Fibroblast of pulmonary artery (primary cell): ENCODE measurements at regions not wholly inside any gene's neighbourhood (a gene's known extent, or its start where the extent isn't known, plus 50 kb on each side); places are given as distances from the start of the nearest gene placed in this dataset.

ENCODE experiments used
- DNase-seq: peaks from one replicate; pipeline ENCODE4 v3.0.0-alpha.2; 2010; ENCODE audit warnings: low read depth
- H3K4me3 ChIP-seq: replicated peaks from 2 replicates; pipeline ENCODE4 v1.5.1; 2011; ENCODE audit warnings: low read depth, mild to moderate bottlenecking, control low read depth, low read length, moderate library complexity
- TF ChIP-seq, protein P1 (sequence below): IDR thresholded peaks from 2 replicates; pipeline ENCODE4 v1.5.1; 2011; ENCODE audit warnings: mild to moderate bottlenecking, control low read depth, low read length, inconsistent platforms; ENCODE audit errors: missing control alignments

DNA sequence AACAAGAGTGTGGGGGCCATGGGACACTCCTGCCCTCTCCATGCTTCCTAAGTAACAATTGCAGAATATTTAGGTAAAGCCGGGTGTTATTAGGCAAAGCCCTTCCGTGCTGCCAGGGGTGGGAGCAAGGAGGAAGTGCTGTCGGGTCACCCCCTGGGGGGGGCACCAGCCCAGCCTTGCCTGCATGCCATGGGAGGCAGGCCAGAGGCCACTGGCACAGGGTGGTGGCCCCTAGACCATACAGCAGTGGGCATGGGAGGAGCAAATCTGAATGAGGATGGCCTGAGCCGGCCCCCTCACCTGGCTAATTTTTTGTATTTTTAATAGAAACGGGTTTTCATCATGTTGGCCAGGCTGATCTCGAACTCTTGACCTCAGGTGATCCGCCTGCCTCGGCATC, 355.7 kb upstream of the CDH8 start:
- no peak for DNase-seq
- TF ChIP-seq, protein P1, sequence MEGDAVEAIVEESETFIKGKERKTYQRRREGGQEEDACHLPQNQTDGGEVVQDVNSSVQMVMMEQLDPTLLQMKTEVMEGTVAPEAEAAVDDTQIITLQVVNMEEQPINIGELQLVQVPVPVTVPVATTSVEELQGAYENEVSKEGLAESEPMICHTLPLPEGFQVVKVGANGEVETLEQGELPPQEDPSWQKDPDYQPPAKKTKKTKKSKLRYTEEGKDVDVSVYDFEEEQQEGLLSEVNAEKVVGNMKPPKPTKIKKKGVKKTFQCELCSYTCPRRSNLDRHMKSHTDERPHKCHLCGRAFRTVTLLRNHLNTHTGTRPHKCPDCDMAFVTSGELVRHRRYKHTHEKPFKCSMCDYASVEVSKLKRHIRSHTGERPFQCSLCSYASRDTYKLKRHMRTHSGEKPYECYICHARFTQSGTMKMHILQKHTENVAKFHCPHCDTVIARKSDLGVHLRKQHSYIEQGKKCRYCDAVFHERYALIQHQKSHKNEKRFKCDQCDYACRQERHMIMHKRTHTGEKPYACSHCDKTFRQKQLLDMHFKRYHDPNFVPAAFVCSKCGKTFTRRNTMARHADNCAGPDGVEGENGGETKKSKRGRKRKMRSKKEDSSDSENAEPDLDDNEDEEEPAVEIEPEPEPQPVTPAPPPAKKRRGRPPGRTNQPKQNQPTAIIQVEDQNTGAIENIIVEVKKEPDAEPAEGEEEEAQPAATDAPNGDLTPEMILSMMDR, result no peak
- no peak overlapping the region for H3K4me3 ChIP-seq

DNA sequence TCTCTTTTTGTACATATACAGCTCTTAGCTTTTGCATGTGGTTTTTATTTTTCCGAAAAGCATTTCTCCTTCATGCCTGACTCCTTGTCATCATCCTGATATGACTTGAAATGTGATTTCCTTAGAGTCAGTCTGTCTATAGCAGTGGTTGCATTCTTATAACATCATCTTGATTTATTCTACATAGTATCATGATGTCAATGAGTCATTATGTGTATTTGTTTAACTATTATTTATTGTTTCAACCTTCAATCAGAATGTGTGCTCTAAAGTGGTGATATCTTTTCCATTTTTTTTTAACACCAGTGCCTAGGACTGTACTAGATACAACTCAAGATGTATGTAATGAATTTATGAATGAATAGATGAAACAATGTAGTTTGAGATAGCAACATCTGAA, 354.9 kb upstream of the CDH8 start:
- DNase-seq, result no peak

DNA sequence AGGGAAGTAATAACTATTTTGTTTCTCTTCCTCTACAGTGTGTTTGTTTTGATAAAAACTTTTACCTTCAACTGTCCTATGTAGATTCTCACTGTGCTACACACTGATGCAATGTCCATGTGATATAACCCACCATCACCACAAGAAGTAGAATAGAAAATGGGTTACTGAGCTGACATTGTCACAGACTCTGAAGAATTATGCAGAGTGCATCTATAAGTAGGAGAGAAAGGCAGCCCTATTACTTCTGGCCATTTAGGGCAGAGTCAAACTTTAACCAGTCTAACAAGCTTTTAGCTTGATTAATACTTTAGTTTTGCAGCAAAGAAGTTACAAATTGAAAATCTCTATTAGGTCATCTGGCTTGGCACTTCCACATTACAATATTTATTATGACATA, 354.0 kb upstream of the CDH8 start:
- TF ChIP-seq, protein P1, result no peak
- H3K4me3 ChIP-seq, result no peak overlapping the region
- no peak for DNase-seq

More for the DNA sequence above, 354.9 kb upstream of the CDH8 start:
- no peak overlapping the region for H3K4me3 ChIP-seq
- TF ChIP-seq, protein P1, result no peak

GRCh38 chr16:62386411-62386810, 350.2 kb upstream of the CDH8 start:
- TF ChIP-seq, protein P1, result no peak

DNA sequence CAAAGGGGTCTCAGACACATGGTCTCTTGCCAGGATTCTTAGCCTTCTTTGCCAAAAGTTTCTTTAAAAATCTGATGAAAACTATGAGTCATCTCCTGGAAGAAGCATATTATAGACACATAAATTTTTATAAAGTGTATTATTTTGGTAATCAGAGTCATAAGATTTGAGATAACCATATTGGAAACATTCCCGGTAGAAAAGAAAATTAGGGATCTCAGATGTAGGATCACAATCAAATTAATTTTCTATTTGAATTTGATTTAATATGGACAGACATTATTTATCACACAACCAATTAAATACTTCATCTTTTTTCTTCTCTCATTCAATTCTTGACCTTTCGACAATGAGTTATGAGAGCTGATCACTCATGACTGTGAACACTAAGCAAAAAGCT, 347.7 kb upstream of the CDH8 start:
- TF ChIP-seq, protein P1, result no peak
- DNase-seq, result no peak
- no peak overlapping the region for H3K4me3 ChIP-seq

More at GRCh38 chr16:62386411-62386810, 350.2 kb upstream of the CDH8 start:
- H3K4me3 ChIP-seq, result no peak overlapping the region
- DNase-seq, result no peak

- H3K4me3 ChIP-seq, result no peak overlapping the region
- TF ChIP-seq, protein P1, result no peak
- DNase-seq, result no peak
These were observed 334.2 kb upstream of the CDH8 start for GRCh38 chr16:62370445-62370844.

- TF ChIP-seq, protein P1, result no peak
- no peak for DNase-seq
These were observed 327.3 kb upstream of the CDH8 start for GRCh38 chr16:62363501-62363900.

More at GRCh38 chr16:62363501-62363900, 327.3 kb upstream of the CDH8 start:
- H3K4me3 ChIP-seq, result no peak overlapping the region
